ENCODE measurements at regions not wholly inside any gene's neighbourhood (a gene's known extent, or its start where the extent isn't known, plus 50 kb on each side); places are given as distances from the start of the nearest gene placed in this dataset.
A peak's percentile ranks its signal among the peaks of the same experiment; 100 is the strongest.

DNA sequence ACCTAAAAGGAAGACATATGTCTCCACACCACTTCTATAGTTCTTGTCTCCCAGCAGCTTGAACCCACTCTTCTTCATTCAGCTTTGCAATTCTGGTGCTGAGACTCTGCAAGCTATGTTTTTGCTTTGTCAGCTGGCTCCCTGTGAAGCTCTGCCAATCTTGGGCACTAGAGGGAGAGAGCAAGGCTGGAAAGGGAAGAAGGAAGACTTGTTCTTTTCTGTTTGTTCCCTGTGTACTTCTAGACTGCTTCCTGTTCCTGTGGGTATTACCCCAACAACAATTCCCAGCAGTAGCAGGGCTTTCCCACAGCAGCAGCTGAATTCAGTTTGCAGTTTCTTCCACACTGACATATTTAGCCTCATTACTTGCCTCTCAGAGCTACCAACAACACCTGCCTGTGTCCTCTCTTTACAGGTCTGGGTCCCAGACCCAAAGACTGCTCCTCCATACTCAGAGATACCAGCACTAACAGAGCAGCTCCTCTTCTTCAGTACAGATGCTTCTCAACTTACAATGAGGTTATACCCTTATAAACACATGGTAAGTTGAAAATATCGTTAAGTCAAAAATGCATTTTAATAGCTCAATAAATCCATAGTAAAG is 275.2 kb upstream of the NEGR1 start:
- no peak overlapping the region for H3K4me3 ChIP-seq (ENCODE audit: low read depth, low read length)
- peak; percentile 2 for DNase-seq (ENCODE audit: low read depth)
- no peak for TF ChIP-seq CTCF (IDR thresholded peaks at IDR 0.05; ENCODE audit: insufficient read depth, low read depth, low read length, missing control alignments)

GRCh38 chr1:72547412-72547811 is 265.1 kb upstream of the NEGR1 start:
- no peak for DNase-seq (ENCODE audit: low read depth)
- H3K4me3 ChIP-seq (ENCODE audit: low read depth, low read length): no peak overlapping the region
- TF ChIP-seq CTCF (IDR thresholded peaks at IDR 0.05; ENCODE audit: insufficient read depth, low read depth, low read length, missing control alignments): no peak

DNA sequence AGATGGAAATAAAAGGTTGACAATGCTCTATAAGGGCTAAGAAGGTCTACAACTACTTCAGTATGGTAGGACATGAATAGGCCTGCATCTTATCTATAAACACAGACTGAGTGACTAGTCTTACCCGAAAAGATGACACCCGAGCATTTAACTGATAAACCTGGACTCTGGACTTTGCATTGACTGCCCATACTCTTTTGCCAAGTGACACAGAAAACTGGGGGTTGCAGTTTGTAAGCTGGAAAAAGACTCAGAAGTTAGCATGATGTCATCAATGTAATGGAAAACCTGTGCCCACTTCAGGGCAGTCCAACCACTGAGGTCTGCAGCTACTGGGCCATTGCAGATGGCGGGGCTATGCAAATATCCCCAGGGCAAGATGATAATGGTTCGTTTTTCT is 258.3 kb upstream of the NEGR1 start:
- no peak for DNase-seq (ENCODE audit: low read depth)
- no peak for TF ChIP-seq CTCF (IDR thresholded peaks at IDR 0.05; ENCODE audit: insufficient read depth, low read depth, low read length, missing control alignments)
- no peak overlapping the region for H3K4me3 ChIP-seq (ENCODE audit: low read depth, low read length)

GRCh38 chr1:72535470-72535869 is 253.1 kb upstream of the NEGR1 start:
- no peak for DNase-seq (ENCODE audit: low read depth)
- no peak overlapping the region for H3K4me3 ChIP-seq (ENCODE audit: low read depth, low read length)
- no peak for TF ChIP-seq CTCF (IDR thresholded peaks at IDR 0.05; ENCODE audit: insufficient read depth, low read depth, low read length, missing control alignments)

DNA sequence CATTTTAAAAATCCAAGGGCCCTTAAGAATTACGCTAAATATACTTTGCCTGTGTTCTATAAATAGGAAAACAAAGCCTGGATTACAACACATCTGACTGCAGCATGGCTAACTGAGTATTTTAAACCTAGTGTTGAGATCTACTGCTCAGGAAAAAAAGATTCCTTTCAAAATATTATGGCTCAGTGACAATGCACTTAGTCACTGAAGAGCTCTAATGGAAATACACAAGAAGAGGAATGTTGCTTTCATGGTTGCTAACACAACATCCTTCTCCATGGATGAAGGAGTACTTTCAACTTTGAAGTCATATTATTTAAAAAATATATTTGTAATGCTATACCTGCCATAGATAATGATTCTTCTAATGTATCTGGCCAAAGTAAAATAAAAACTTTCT is 248.3 kb upstream of the NEGR1 start:
- DNase-seq (ENCODE audit: low read depth): no peak
- H3K4me3 ChIP-seq (ENCODE audit: low read depth, low read length): no peak overlapping the region
- TF ChIP-seq CTCF (IDR thresholded peaks at IDR 0.05; ENCODE audit: insufficient read depth, low read depth, low read length, missing control alignments): no peak

DNA sequence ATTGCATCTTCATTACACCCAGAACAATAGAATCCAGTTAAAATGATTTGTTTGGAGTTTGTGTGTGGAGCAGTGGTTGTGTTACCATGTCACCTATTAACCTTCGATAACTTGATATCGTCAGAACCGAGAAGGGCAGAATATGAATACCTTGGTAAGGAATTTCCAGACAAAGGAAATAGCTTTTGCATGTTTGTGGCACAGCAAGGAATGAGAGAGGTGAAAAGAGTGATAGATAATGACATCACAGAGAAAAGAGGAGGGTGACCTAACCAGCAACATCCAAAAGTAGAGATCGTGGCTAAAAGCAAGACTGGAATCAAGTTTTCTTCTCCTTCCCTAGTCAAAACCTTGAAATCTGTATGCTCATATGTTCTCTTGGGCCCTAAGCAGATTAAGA is 244.6 kb upstream of the NEGR1 start:
- no peak for TF ChIP-seq CTCF (IDR thresholded peaks at IDR 0.05; ENCODE audit: insufficient read depth, low read depth, low read length, missing control alignments)
- no peak overlapping the region for H3K4me3 ChIP-seq (ENCODE audit: low read depth, low read length)
- DNase-seq (ENCODE audit: low read depth): no peak

GRCh38 chr1:72524021-72524420 is 241.7 kb upstream of the NEGR1 start:
- H3K4me3 ChIP-seq (ENCODE audit: low read depth, low read length): no peak overlapping the region
- no peak for TF ChIP-seq CTCF (IDR thresholded peaks at IDR 0.05; ENCODE audit: insufficient read depth, low read depth, low read length, missing control alignments)
- DNase-seq (ENCODE audit: low read depth): no peak
